ENCODE measurements at regions not wholly inside any gene's neighbourhood (a gene's known extent, or its start where the extent isn't known, plus 50 kb on each side); places are given as distances from the start of the nearest gene placed in this dataset.

DNA sequence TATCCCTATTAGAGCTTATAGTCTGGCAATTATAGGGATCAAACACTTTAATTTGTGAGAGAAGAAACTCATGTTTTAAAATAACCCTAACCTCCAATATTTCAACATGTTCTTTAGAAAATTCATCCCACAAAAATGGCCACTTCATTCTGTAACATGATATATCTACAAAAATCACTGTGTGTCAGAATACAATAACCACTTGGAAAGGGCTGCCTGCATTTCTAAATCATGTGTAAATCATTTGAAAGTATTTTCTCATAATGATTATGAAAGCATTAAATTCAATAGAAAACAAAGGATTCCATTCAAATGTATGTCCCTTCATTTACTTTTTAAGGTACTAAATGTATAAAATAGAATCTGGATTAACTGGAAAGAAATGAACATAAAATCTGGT, 101.4 kb upstream of the NHSL1 start:
- POLR2A ChIA-PET (ENCODE audit: low non-redundant PET), result no interaction called here
- intact Hi-C loops (cut with micrococcal nuclease; ENCODE audit: unreplicated experiment), result no loop called here
- CTCF ChIA-PET, result no interaction called here
- Histone ChIP-seq H3K4me3 (ENCODE audit: low read depth, low read length, poor library complexity, severe bottlenecking) (no peak overlapping the region), H3K4me1 (ENCODE audit: insufficient read depth, low read length, poor library complexity, severe bottlenecking) (peaks cover 28% of the 10 kb centered on the region), H3K36me3 (ENCODE audit: insufficient read depth, low read length, poor library complexity, severe bottlenecking) (no peaks in the 10 kb centered on the region), H3K27me3 (replicated peaks; ENCODE audit: insufficient read depth, low read depth, low read length, poor library complexity) (no peaks in the 10 kb centered on the region), H3K27ac (ENCODE audit: low read depth, low read length, poor library complexity, severe bottlenecking) (no peak overlapping the region), H3K9me3 (ENCODE audit: low read depth, low read length, poor library complexity, severe bottlenecking) (no peaks in the 10 kb centered on the region)
- no TSS peak for BruUV-seq (replicated peaks)
- no peak for TF ChIP-seq EZH2 (IDR thresholded peaks at IDR 0.05; ENCODE audit: borderline replicate concordance, low read depth, low read length, poor library complexity, severe bottlenecking)
- TF ChIP-seq, protein P1, sequence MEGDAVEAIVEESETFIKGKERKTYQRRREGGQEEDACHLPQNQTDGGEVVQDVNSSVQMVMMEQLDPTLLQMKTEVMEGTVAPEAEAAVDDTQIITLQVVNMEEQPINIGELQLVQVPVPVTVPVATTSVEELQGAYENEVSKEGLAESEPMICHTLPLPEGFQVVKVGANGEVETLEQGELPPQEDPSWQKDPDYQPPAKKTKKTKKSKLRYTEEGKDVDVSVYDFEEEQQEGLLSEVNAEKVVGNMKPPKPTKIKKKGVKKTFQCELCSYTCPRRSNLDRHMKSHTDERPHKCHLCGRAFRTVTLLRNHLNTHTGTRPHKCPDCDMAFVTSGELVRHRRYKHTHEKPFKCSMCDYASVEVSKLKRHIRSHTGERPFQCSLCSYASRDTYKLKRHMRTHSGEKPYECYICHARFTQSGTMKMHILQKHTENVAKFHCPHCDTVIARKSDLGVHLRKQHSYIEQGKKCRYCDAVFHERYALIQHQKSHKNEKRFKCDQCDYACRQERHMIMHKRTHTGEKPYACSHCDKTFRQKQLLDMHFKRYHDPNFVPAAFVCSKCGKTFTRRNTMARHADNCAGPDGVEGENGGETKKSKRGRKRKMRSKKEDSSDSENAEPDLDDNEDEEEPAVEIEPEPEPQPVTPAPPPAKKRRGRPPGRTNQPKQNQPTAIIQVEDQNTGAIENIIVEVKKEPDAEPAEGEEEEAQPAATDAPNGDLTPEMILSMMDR (conservative IDR thresholded peaks at IDR 0.05; ENCODE audit: low read depth, low read length), result no peak
- DNase-seq (ENCODE audit: low spot score), result peak; percentile 23

DNA sequence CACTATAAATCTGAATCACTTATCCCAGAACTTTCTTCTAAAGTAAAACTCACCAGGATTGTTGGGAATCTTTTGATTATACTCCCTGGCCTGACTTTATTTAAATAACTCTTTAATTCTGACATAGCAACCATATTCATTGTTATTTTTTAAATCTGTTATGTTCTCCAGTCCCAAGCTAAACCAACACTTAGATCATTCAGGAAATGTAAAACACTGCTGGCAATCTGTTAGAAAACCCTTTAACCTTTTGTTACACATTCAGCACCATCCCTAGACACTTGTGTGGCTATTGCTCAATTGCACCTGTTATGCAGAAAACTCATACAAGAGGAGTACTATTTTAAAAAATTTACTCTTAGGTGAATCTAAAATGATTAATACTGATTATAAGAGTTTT, 101.8 kb upstream of the NHSL1 start:
- no TSS peak for BruUV-seq (replicated peaks)
- H3K9me3 ChIP-seq (ENCODE audit: low read depth, low read length, poor library complexity, severe bottlenecking), result no peaks in the 10 kb centered on the region
- DNase-seq (ENCODE audit: low spot score), result no peak
- TF ChIP-seq EZH2 (IDR thresholded peaks at IDR 0.05; ENCODE audit: borderline replicate concordance, low read depth, low read length, poor library complexity, severe bottlenecking), result no peak
- TF ChIP-seq, protein P1 (conservative IDR thresholded peaks at IDR 0.05; ENCODE audit: low read depth, low read length), result no peak
- no peak overlapping the region for H3K4me3 ChIP-seq (ENCODE audit: low read depth, low read length, poor library complexity, severe bottlenecking)
- ChIA-PET CTCF (no interaction called here), POLR2A (ENCODE audit: low non-redundant PET) (no interaction called here)
- peaks cover 31% of the 10 kb centered on the region for H3K4me1 ChIP-seq (ENCODE audit: insufficient read depth, low read length, poor library complexity, severe bottlenecking)
- no peaks in the 10 kb centered on the region for H3K27me3 ChIP-seq (replicated peaks; ENCODE audit: insufficient read depth, low read depth, low read length, poor library complexity)
- intact Hi-C loops (cut with micrococcal nuclease; ENCODE audit: unreplicated experiment), result no loop called here
- H3K27ac ChIP-seq (ENCODE audit: low read depth, low read length, poor library complexity, severe bottlenecking), result no peak overlapping the region
- H3K36me3 ChIP-seq (ENCODE audit: insufficient read depth, low read length, poor library complexity, severe bottlenecking), result no peaks in the 10 kb centered on the region

DNA sequence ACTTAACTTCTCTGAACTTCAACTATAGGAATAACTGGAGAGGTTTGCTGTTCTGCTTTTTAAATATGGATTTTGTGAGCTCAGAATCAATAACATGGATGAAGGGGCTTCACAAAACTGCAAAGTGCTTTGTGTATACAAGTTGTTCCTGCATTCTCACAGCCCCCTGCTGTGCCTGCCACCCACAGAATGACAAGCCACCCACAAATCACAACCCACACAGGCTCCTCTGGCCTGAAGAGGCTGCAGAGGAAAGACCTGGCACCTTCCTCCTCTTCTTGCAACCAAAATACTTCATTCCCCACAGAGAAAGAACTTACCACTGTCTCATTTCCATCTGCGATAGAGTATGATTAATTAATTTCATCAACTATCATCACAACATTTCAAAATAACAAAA, 106.7 kb upstream of the NHSL1 start:
- no peaks in the 10 kb centered on the region for H3K27me3 ChIP-seq (replicated peaks; ENCODE audit: insufficient read depth, low read depth, low read length, poor library complexity)
- H3K27ac ChIP-seq (ENCODE audit: low read depth, low read length, poor library complexity, severe bottlenecking), result no peak overlapping the region
- no TSS peak for BruUV-seq (replicated peaks)
- TF ChIP-seq, protein P1 (conservative IDR thresholded peaks at IDR 0.05; ENCODE audit: low read depth, low read length), result no peak
- no peak for TF ChIP-seq EZH2 (IDR thresholded peaks at IDR 0.05; ENCODE audit: borderline replicate concordance, low read depth, low read length, poor library complexity, severe bottlenecking)
- H3K4me3 ChIP-seq (ENCODE audit: low read depth, low read length, poor library complexity, severe bottlenecking), result no peak overlapping the region
- intact Hi-C loops (cut with micrococcal nuclease; ENCODE audit: unreplicated experiment), result no loop called here
- H3K36me3 ChIP-seq (ENCODE audit: insufficient read depth, low read length, poor library complexity, severe bottlenecking), result no peaks in the 10 kb centered on the region
- DNase-seq (ENCODE audit: low spot score), result no peak
- no peaks in the 10 kb centered on the region for H3K9me3 ChIP-seq (ENCODE audit: low read depth, low read length, poor library complexity, severe bottlenecking)
- ChIA-PET POLR2A (ENCODE audit: low non-redundant PET) (no interaction called here), CTCF (no interaction called here)
- H3K4me1 ChIP-seq (ENCODE audit: insufficient read depth, low read length, poor library complexity, severe bottlenecking), result peaks cover 9% of the 10 kb centered on the region

Data from A673 (cell line).